WTC11 (cell line): ENCODE measurements at regions not wholly inside any gene's neighbourhood (a gene's known extent, or its start where the extent isn't known, plus 50 kb on each side); places are given as distances from the start of the nearest gene placed in this dataset.

Experiments
- ATAC-seq: fragments of 200-7000 bp; cut with Tn5 transposase; 2 replicates; pipeline ENCODE4 v1.10.0; 2021; ENCODE audit warnings: mild to moderate bottlenecking, moderate library complexity
- CTCF ChIA-PET: fragments of 300-600 bp; sonication (Branson Sonifier 250); formaldehyde crosslinking; loops from one replicate; lab custom pipeline; 2021; ENCODE audit warnings: antibody characterized with exemption; lab: Charles Lee
- POLR2A ChIA-PET: fragments of 350-600 bp; sonication (Branson Sonifier 250); formaldehyde crosslinking; loops from one replicate; lab custom pipeline; 2021; ENCODE audit warnings: antibody characterized with exemption; lab: Charles Lee
- DNase-seq: peaks from one replicate; pipeline ENCODE4 v3.0.0; 2021; ENCODE audit warnings: low spot score
- H3K27ac Mint-ChIP-seq: 2 replicates; pipeline ENCODE4 v1.8.0; 2021; ENCODE audit warnings: mixed read lengths
- H3K27me3 Mint-ChIP-seq: 2 replicates; pipeline ENCODE4 v1.8.0; 2021; ENCODE audit warnings: low read depth, mild to moderate bottlenecking, moderate library complexity, mixed read lengths
- H3K36me3 Mint-ChIP-seq: 2 replicates; pipeline ENCODE4 v1.8.0; 2021; ENCODE audit warnings: mixed read lengths
- H3K4me1 Mint-ChIP-seq: 2 replicates; pipeline ENCODE4 v1.8.0; 2022; ENCODE audit warnings: mixed read lengths
- H3K4me3 Mint-ChIP-seq: 2 replicates; pipeline ENCODE4 v1.8.0; 2021; ENCODE audit warnings: mild to moderate bottlenecking, moderate library complexity, mixed read lengths
- H3K9me3 Mint-ChIP-seq: 2 replicates; pipeline ENCODE4 v1.8.0; 2021; ENCODE audit warnings: mixed read lengths
- ATF3 ChIP-seq: sonication (generic); formaldehyde crosslinking; conservative IDR thresholded peaks from 2 replicates; pipeline ENCODE4 v1.8.1; 2022; ENCODE audit warnings: mild to moderate bottlenecking, missing genetic modification reagents
- CTCF ChIP-seq: fragments of 200-600 bp; IDR thresholded peaks from 2 replicates; pipeline ENCODE4 v1.8.0; 2022; ENCODE audit warnings: antibody characterized with exemption
- EMX1 ChIP-seq: fragments of 250-450 bp; sonication (Bioruptor Pico); IDR thresholded peaks from 2 replicates; pipeline ENCODE4 v1.8.0; 2021; ENCODE audit warnings: mild to moderate bottlenecking
- ESRRA ChIP-seq: sonication (generic); formaldehyde crosslinking; IDR thresholded peaks from 2 replicates; pipeline ENCODE4 v1.8.1; 2022; ENCODE audit warnings: mild to moderate bottlenecking, missing genetic modification reagents, borderline replicate concordance
- ETV6 ChIP-seq: sonication (generic); formaldehyde crosslinking; IDR thresholded peaks from 2 replicates; pipeline ENCODE4 v1.8.1; 2022; ENCODE audit warnings: mild to moderate bottlenecking, missing genetic modification reagents
- FOXJ3 ChIP-seq: sonication (generic); formaldehyde crosslinking; IDR thresholded peaks from 2 replicates; pipeline ENCODE4 v1.9.0; 2021; ENCODE audit warnings: missing genetic modification reagents, mild to moderate bottlenecking, borderline replicate concordance
- FOXP1 ChIP-seq: sonication (generic); formaldehyde crosslinking; IDR thresholded peaks from 2 replicates; pipeline ENCODE4 v1.8.0; 2022; ENCODE audit warnings: missing genetic modification reagents, mild to moderate bottlenecking, moderate library complexity, borderline replicate concordance
- HMGA2 ChIP-seq: fragments of 250-450 bp; sonication (Bioruptor Pico); IDR thresholded peaks from 2 replicates; pipeline ENCODE4 v1.4.0; 2021; ENCODE audit warnings: mild to moderate bottlenecking, moderate library complexity
- HMGXB4 ChIP-seq: sonication (generic); formaldehyde crosslinking; IDR thresholded peaks from 2 replicates; pipeline ENCODE4 v1.8.1; 2023; ENCODE audit warnings: mild to moderate bottlenecking, moderate library complexity, missing genetic modification reagents
- IRF1 ChIP-seq: sonication (generic); formaldehyde crosslinking; IDR thresholded peaks from 2 replicates; pipeline ENCODE4 v1.8.0; 2023; ENCODE audit warnings: missing genetic modification reagents
- MYBL2 ChIP-seq: sonication (generic); formaldehyde crosslinking; IDR thresholded peaks from 2 replicates; pipeline ENCODE4 v1.8.1; 2023; ENCODE audit warnings: mild to moderate bottlenecking, moderate library complexity, missing genetic modification reagents
- NFATC4 ChIP-seq: fragments of 250-450 bp; sonication (Bioruptor Pico); IDR thresholded peaks from 2 replicates; pipeline ENCODE4 v1.9.0; 2021; ENCODE audit warnings: mild to moderate bottlenecking
- TEAD4 ChIP-seq: sonication (generic); formaldehyde crosslinking; IDR thresholded peaks from 2 replicates; pipeline ENCODE4 v1.8.0; 2022; ENCODE audit warnings: mild to moderate bottlenecking, missing genetic modification reagents
- TP53 ChIP-seq: sonication (generic); formaldehyde crosslinking; IDR thresholded peaks from 2 replicates; pipeline ENCODE4 v1.8.1; 2023; ENCODE audit warnings: mild to moderate bottlenecking, missing genetic modification reagents
- ZNF232 ChIP-seq: sonication (generic); formaldehyde crosslinking; IDR thresholded peaks from 2 replicates; pipeline ENCODE4 v1.8.0; 2022; ENCODE audit warnings: mild to moderate bottlenecking, missing genetic modification reagents
- ZNF416 ChIP-seq: fragments of 250-450 bp; sonication (Bioruptor Pico); IDR thresholded peaks from 2 replicates; pipeline ENCODE4 v1.9.0; 2021; ENCODE audit warnings: mild to moderate bottlenecking, inconsistent platforms
- ZNF423 ChIP-seq: fragments of 250-450 bp; sonication (Bioruptor Pico); IDR thresholded peaks from 2 replicates; pipeline ENCODE4 v2.1.2; 2022; ENCODE audit warnings: mild to moderate bottlenecking, moderate library complexity
- ZNF532 ChIP-seq: fragments of 250-450 bp; sonication (Bioruptor Pico); IDR thresholded peaks from 2 replicates; pipeline ENCODE4 v1.9.0; 2021; ENCODE audit warnings: mild to moderate bottlenecking, borderline replicate concordance
- ZNF671 ChIP-seq: fragments of 250-450 bp; sonication (Bioruptor Pico); IDR thresholded peaks from 2 replicates; pipeline ENCODE4 v1.8.0; 2021; ENCODE audit warnings: mild to moderate bottlenecking
- ZSCAN18 ChIP-seq: fragments of 250-450 bp; sonication (Bioruptor Pico); IDR thresholded peaks from 2 replicates; pipeline ENCODE4 v2.1.2; 2022; ENCODE audit warnings: mild to moderate bottlenecking, moderate library complexity

GRCh38 chr4:173591760-173592159 lies 61.7 kb upstream of the HAND2 start (continued):
- TF ChIP-seq HMGXB4 (CRISPR knock-in tag): no peak
- no peak for TF ChIP-seq ZNF671 (CRISPR knock-in tag)
- no peak for TF ChIP-seq ZSCAN18 (CRISPR knock-in tag)

GRCh38 chr4:173590697-173591096 lies 60.7 kb upstream of the HAND2 start:
- H3K4me3 Mint-ChIP-seq: no peak overlapping the region
- H3K9me3 Mint-ChIP-seq: no peaks in the 10 kb centered on the region
- no peak overlapping the region for H3K27ac Mint-ChIP-seq
- POLR2A ChIA-PET: no interaction called here
- no peaks in the 10 kb centered on the region for H3K36me3 Mint-ChIP-seq
- no peaks in the 10 kb centered on the region; the same call in 1 of the 2 replicates for H3K27me3 Mint-ChIP-seq
- DNase-seq: no peak
- no peak for ATAC-seq
- CTCF ChIA-PET: no interaction called here
- TF ChIP-seq ZNF423 (CRISPR knock-in tag): no peak
- TF ChIP-seq HMGXB4 (CRISPR knock-in tag): no peak
- TF ChIP-seq MYBL2: no peak
- TF ChIP-seq ZNF232 (CRISPR knock-in tag): no peak
- no peak for TF ChIP-seq FOXJ3 (CRISPR knock-in tag)
- TF ChIP-seq ESRRA: no peak
- no peak for TF ChIP-seq FOXP1 (CRISPR knock-in tag)
- no peak for TF ChIP-seq NFATC4 (CRISPR knock-in tag)
- no peak for TF ChIP-seq TP53
- TF ChIP-seq TEAD4 (CRISPR knock-in tag): no peak
- TF ChIP-seq IRF1 (CRISPR knock-in tag): no peak
- TF ChIP-seq ZNF416 (CRISPR knock-in tag): no peak
- H3K4me1 Mint-ChIP-seq: no peaks in the 10 kb centered on the region

- ChIA-PET POLR2A (no interaction called here), CTCF (no interaction called here)
- Mint-ChIP-seq H3K27me3 (no peaks in the 10 kb centered on the region; the same call in 1 of the 2 replicates), H3K4me3 (no peak overlapping the region), H3K36me3 (no peaks in the 10 kb centered on the region), H3K4me1 (no peaks in the 10 kb centered on the region), H3K9me3 (no peaks in the 10 kb centered on the region), H3K27ac (no peak overlapping the region)
- no peak for DNase-seq
- no peak for ATAC-seq
- TF ChIP-seq CTCF (no peak), ETV6 (no peak), ZNF532 (no peak), HMGA2 (CRISPR knock-in tag) (no peak), ZNF416 (CRISPR knock-in tag) (no peak), EMX1 (CRISPR knock-in tag) (no peak), ATF3 (no peak), ZSCAN18 (CRISPR knock-in tag) (no peak)
Measured at GRCh38 chr4:173585876-173586572, 56.0 kb upstream of the HAND2 start.
